Gastrocnemius medialis (tissue), 4 donors: ENCODE measurements at regions not wholly inside any gene's neighbourhood (a gene's known extent, or its start where the extent isn't known, plus 50 kb on each side); places are given as distances from the start of the nearest gene placed in this dataset.
"Not testable (repeated sequence)": the region's sequence is repeated elsewhere in the genome, so short reads cannot be mapped to it uniquely, and the experiment has no call there.

Source experiments
- ATAC-seq, 2 donors: fragments of 150-250 bp; one replicate each; pipeline ENCODE4 v1.9.1; 2016
- DNase-seq, 2 donors: peaks; one replicate each; pipeline ENCODE4 v3.0.0-alpha.2; 2019
- H3K27ac ChIP-seq, 4 donors: fragments of 200-600 bp; sonication (generic); 1 replicate in 1 of 4; 2 replicates in 3 of 4; pipeline ENCODE4 v1.5.1; 2016 to 2018; ENCODE audit warnings: mild to moderate bottlenecking in 2 of 4, moderate library complexity in 1 of 4
- H3K27me3 ChIP-seq, 3 donors: fragments of 200-600 bp; sonication (generic) in 2 of 3; 1 replicate in 1 of 3; 2 replicates in 2 of 3; pipeline versions ENCODE4 v1.5.1 to v1.6.0; 2016 to 2019; ENCODE audit warnings: mild to moderate bottlenecking in 1 of 3, moderate library complexity in 1 of 3
- H3K36me3 ChIP-seq, 2 donors: fragments of 200-600 bp; sonication (generic) in 1 of 2; one replicate each; pipeline ENCODE4 v1.5.1; 2017 to 2018
- H3K4me1 ChIP-seq, 2 donors: fragments of 200-600 bp; sonication (generic) in 1 of 2; one replicate each; pipeline ENCODE4 v1.5.1; 2016 to 2017; ENCODE audit warnings: mild to moderate bottlenecking in 2 of 2
- H3K4me3 ChIP-seq, 4 donors: fragments of 200-600 bp; sonication (generic) in 3 of 4; 1 replicate in 1 of 4; 2 replicates in 3 of 4; pipeline ENCODE4 v1.5.1; 2016 to 2019; ENCODE audit warnings: mild to moderate bottlenecking in 2 of 4
- H3K9me3 ChIP-seq, 3 donors: fragments of 200-600 bp; sonication (generic) in 2 of 3; 1 replicate in 1 of 3; 2 replicates in 2 of 3; pipeline ENCODE4 v1.5.1; 2016 to 2019
- POLR2A ChIP-seq, 2 donors: fragments of 450-650 bp; IDR thresholded peaks; one replicate each; pipeline ENCODE4 v1.6.1; 2017; ENCODE audit warnings: antibody characterized with exemption in 2 of 2, mild to moderate bottlenecking in 2 of 2, moderate library complexity in 2 of 2
- in situ Hi-C, 4 donors: fragments of 200-750 bp; cut with MboI; loops; one replicate each; pipeline versions ENCODE4 v1.15.0 to v1.8.0; 2017; ENCODE audit warnings: low sequenced_read_pairs in 4 of 4
- intact Hi-C: fragments of 100-400 bp; cut with DNase I; formaldehyde crosslinking; loops from one replicate; pipeline ENCODE4 v1.15.1; 2023; ENCODE audit warnings: low total_unique reads
- TF ChIP-seq, protein P1 (sequence below), 5 experiments: fragments of 450-650 bp in 3 of 5; fragments of 200-600 bp in 2 of 5; sonication (generic) in 2 of 5; IDR thresholded peaks in 4 of 5; conservative IDR thresholded peaks in 1 of 5; 1 replicate in 4 of 5; 2 replicates in 1 of 5; pipeline ENCODE4 v1.5.1; 2016 to 2019; ENCODE audit warnings: antibody characterized with exemption in 5 of 5, mild to moderate bottlenecking in 3 of 5, moderate library complexity in 3 of 5

- Histone ChIP-seq H3K27me3 (no peaks in the 10 kb centered on the region), H3K9me3 (no peaks in the 10 kb centered on the region), H3K27ac (no peak overlapping the region), H3K4me3 (no peak overlapping the region), H3K36me3 (no peaks in the 10 kb centered on the region), H3K4me1 (no peaks in the 10 kb centered on the region)
- ATAC-seq (no peak), DNase-seq (no peak)
- intact Hi-C loops (no loop called here), in situ Hi-C loops (loop anchor here in 1 of 4 donors (25.0 kb wide), 1 partner anchor 200 kb away; no protein-coding TSS in a partner anchor)
- no peak for TF ChIP-seq POLR2A (IDR thresholded peaks at IDR 0.05)
- TF ChIP-seq, protein P1, sequence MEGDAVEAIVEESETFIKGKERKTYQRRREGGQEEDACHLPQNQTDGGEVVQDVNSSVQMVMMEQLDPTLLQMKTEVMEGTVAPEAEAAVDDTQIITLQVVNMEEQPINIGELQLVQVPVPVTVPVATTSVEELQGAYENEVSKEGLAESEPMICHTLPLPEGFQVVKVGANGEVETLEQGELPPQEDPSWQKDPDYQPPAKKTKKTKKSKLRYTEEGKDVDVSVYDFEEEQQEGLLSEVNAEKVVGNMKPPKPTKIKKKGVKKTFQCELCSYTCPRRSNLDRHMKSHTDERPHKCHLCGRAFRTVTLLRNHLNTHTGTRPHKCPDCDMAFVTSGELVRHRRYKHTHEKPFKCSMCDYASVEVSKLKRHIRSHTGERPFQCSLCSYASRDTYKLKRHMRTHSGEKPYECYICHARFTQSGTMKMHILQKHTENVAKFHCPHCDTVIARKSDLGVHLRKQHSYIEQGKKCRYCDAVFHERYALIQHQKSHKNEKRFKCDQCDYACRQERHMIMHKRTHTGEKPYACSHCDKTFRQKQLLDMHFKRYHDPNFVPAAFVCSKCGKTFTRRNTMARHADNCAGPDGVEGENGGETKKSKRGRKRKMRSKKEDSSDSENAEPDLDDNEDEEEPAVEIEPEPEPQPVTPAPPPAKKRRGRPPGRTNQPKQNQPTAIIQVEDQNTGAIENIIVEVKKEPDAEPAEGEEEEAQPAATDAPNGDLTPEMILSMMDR (IDR thresholded peaks at IDR 0.05 in 4 of 5, conservative IDR thresholded peaks at IDR 0.05 in 1 of 5) = no peak
These were observed 123.8 kb downstream of the CCDC71L start for GRCh38 chr7:106537119-106537518.

DNA sequence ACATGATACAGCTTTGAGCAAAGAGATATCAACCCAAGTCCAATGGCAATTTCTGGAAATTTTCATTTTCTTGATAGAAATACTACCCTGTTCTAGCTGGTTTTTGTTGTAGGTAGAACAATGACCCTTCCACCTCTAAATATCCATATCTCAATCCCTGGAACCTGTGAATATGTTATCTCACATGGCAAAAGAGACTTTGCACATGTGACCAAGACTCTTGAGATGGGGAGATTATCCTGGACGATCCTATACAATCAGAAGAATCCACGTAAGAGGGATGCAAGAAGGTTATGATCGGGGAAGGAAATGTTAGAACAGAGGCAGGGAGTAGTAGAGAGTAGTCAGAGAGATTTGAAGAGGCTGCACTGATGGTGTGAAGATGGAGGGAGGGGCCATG lies 124.9 kb downstream of the CCDC71L start:
- intact Hi-C loops (no loop called here), in situ Hi-C loops (loop anchor here in 1 of 4 donors (25.0 kb wide), 1 partner anchor 201 kb away; no protein-coding TSS in a partner anchor)
- DNase-seq (no peak), ATAC-seq (no peak)
- no peak for TF ChIP-seq POLR2A (IDR thresholded peaks at IDR 0.05)
- TF ChIP-seq, protein P1 (IDR thresholded peaks at IDR 0.05 in 4 of 5, conservative IDR thresholded peaks at IDR 0.05 in 1 of 5) = no peak
- H3K4me1 ChIP-seq = no peaks in the 10 kb centered on the region
- H3K36me3 ChIP-seq = no peaks in the 10 kb centered on the region
- H3K27ac ChIP-seq = no peak overlapping the region
- no peaks in the 10 kb centered on the region for H3K27me3 ChIP-seq
- no peaks in the 10 kb centered on the region for H3K9me3 ChIP-seq
- H3K4me3 ChIP-seq = no peak overlapping the region

DNA sequence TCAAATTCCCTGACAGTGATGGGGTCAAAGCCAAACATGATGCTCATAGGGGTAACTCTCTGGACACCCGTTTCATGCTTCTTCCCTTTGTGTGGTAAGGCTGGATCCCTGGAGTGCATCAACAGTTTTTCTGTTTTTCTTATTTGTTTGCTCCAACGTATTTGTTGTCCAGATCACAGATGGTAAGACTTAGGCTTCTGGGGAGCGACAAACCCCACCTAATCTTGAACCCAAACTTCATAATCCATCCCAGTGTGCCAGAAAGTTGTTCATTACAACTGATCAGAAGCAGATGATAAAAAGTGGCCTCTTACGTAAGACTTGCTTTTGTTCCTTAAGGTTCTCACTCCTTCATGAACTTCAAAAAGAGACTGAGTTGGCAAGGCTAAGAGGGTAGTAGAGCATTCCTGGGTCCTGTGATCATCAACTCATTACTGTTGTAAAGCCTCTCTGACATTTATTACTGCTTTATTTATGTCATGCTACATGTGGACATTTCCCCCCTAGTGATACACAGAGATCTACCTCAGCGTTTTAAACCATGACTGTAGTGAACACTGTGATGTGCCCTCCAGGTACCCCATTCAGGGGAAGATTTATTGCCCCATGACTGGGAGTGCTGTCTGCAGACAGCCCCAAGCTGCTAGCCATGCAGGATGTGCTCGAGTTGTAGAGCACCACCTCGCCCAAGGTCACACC lies 125.6 kb downstream of the CCDC71L start:
- intact Hi-C loops (no loop called here), in situ Hi-C loops (loop anchor here in 1 of 4 donors (25.0 kb wide), 1 partner anchor 202 kb away; no protein-coding TSS in a partner anchor)
- H3K9me3 ChIP-seq = no peaks in the 10 kb centered on the region
- H3K4me3 ChIP-seq = no peak overlapping the region
- H3K36me3 ChIP-seq = no peaks in the 10 kb centered on the region
- DNase-seq (no peak), ATAC-seq (peak in 1 of 2 donors; percentile 33)
- no peaks in the 10 kb centered on the region for H3K4me1 ChIP-seq
- TF ChIP-seq, protein P1 (IDR thresholded peaks at IDR 0.05 in 4 of 5, conservative IDR thresholded peaks at IDR 0.05 in 1 of 5) = no peak
- TF ChIP-seq POLR2A (IDR thresholded peaks at IDR 0.05) = no peak
- no peaks in the 10 kb centered on the region for H3K27me3 ChIP-seq
- no peak overlapping the region for H3K27ac ChIP-seq

DNA sequence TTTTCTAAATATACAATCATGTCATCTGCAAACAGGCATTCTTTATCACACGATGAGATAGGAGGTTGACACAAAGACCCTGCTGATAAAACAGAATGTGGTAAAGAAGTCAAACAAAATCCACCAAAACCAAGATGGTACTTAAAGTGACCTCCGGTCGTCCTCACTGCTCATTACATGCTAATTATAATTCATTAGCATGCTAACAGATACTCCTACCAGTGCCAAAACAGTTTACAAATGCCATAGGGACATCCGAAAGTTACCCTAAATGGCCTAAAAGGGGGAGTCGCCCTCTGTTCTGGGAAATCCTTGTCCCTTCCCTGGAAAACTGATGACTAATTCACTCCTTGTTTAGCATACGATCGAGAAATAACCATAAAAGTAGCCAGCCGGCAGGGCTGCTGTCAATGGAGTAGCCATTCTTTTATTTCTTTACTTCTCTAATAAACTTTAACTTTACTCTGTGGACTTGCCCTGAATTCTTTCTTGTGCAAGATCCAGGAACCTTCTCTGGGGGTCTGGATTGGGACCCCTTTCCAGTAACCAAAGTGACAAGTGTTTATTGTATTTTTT lies 126.6 kb downstream of the CCDC71L start:
- H3K27ac ChIP-seq = no peak overlapping the region
- H3K27me3 ChIP-seq = no peaks in the 10 kb centered on the region
- DNase-seq (no peak), ATAC-seq (peak in 1 of 2 donors; percentile 89)
- H3K4me3 ChIP-seq = no peak overlapping the region
- H3K9me3 ChIP-seq = no peaks in the 10 kb centered on the region
- intact Hi-C loops (no loop called here), in situ Hi-C loops (loop anchor here in 1 of 4 donors (25.0 kb wide), 1 partner anchor 203 kb away; no protein-coding TSS in a partner anchor)
- TF ChIP-seq, protein P1 (IDR thresholded peaks at IDR 0.05 in 4 of 5, conservative IDR thresholded peaks at IDR 0.05 in 1 of 5) = no peak
- TF ChIP-seq POLR2A (IDR thresholded peaks at IDR 0.05) = no peak
- no peaks in the 10 kb centered on the region for H3K4me1 ChIP-seq
- H3K36me3 ChIP-seq = no peaks in the 10 kb centered on the region

DNA sequence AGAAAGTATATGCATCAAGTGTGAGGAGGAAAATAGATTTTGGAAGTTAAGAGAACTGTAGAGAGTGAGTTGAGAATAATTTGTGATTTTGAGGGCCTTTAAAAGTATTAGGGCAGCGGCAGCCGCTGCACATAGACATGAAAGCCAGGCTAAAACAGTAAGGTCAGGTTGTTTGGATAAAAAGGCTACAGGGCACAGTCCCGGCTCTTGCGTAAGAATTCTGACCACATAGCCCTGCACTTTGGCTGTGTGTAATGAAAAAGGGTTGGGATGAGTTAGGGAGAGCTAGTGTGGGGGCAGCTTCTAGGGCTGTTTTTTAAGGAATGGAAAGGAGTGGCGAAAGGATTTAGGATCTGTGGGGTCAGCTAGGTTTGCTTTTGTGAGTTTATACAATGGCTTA lies 130.8 kb downstream of the CCDC71L start:
- H3K36me3 ChIP-seq, H3K9me3 ChIP-seq, H3K27me3 ChIP-seq, H3K27ac ChIP-seq, DNase-seq, intact Hi-C loops, H3K4me1 ChIP-seq, H3K4me3 ChIP-seq, ATAC-seq: not testable (repeated sequence)
- in situ Hi-C loops = loop anchor here in 1 of 4 donors (25.0 kb wide), 1 partner anchor 207 kb away; no protein-coding TSS in a partner anchor

DNA sequence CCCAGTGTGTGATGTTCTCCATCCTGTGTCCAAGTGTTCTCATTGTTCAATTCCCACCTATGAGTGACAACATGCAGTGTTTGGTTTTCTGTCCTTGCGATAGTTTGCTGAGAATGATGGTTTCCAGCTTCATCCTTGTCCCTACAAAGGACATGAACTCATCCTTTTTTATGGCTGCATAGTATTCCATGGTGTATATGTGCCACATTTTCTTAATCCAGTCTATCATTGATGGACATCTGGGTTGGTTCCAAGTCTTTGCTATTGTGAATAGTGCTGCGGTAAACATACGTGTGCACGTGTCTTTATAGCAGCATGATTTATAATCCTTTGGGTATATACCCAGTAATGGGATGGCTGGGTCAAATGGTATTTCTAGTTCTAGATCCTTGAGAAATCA lies 134.3 kb downstream of the CCDC71L start:
- in situ Hi-C loops = loop anchor here in 1 of 4 donors (25.0 kb wide), 1 partner anchor 211 kb away; no protein-coding TSS in a partner anchor
- H3K27ac ChIP-seq, H3K9me3 ChIP-seq, H3K4me1 ChIP-seq, intact Hi-C loops, ATAC-seq, DNase-seq, H3K36me3 ChIP-seq, H3K27me3 ChIP-seq, H3K4me3 ChIP-seq: not testable (repeated sequence)
